ENCODE measurements at regions not wholly inside any gene's neighbourhood (a gene's known extent, or its start where the extent isn't known, plus 50 kb on each side); places are given as distances from the start of the nearest gene placed in this dataset.

GRCh38 chr15:26125664-26126063 is 262.5 kb upstream of the ATP10A start:
- TF ChIP-seq POLR2A (IDR thresholded peaks at IDR 0.05; ENCODE audit: low read depth, low read length) (no peak), TAF1 (IDR thresholded peaks at IDR 0.05; ENCODE audit: low read depth, low read length) (no peak), POLR2AphosphoS5 (IDR thresholded peaks at IDR 0.05; ENCODE audit: low read depth, low read length) (no peak), SPI1 (IDR thresholded peaks at IDR 0.05; ENCODE audit: low read depth, low read length) (no peak), POU2F2 (IDR thresholded peaks at IDR 0.05; ENCODE audit: low read depth, low read length) (no peak)

Measured in GM12891 (cell line).